Ureter (tissue), 1 donor: ENCODE measurements at regions not wholly inside any gene's neighbourhood (a gene's known extent, or its start where the extent isn't known, plus 50 kb on each side); places are given as distances from the start of the nearest gene placed in this dataset.
"Not testable (repeated sequence)": the region's sequence is repeated elsewhere in the genome, so short reads cannot be mapped to it uniquely, and the experiment has no call there.

Experiments
- DNase-seq: peaks from one replicate; pipeline ENCODE4 v3.0.0-alpha.2; 2020; ENCODE audit warnings: low spot score
- donor health status: DM: yes; HTN: yes; CAD: no.

- DNase-seq, result not testable (repeated sequence)
Observed at GRCh38 chr11:81769906-81770305, 963.8 kb downstream of the FAM181B start.

- no peak for DNase-seq
Observed at GRCh38 chr11:81756864-81757595, 976.6 kb downstream of the FAM181B start.

- no peak for DNase-seq
Observed at GRCh38 chr11:81749245-81749644, 984.4 kb downstream of the FAM181B start.

- DNase-seq, result no peak
Observed at GRCh38 chr11:81744336-81745116, 989.1 kb downstream of the FAM181B start.

- no peak for DNase-seq
Observed at GRCh38 chr11:81725701-81726100, 1008.0 kb downstream of the FAM181B start.

GRCh38 chr11:81717695-81718094 lies 1016.0 kb downstream of the FAM181B start:
- no peak for DNase-seq

GRCh38 chr11:81707881-81708280 lies 1025.8 kb downstream of the FAM181B start:
- no peak for DNase-seq

GRCh38 chr11:81705283-81705682 lies 1028.4 kb downstream of the FAM181B start:
- DNase-seq, result no peak

- DNase-seq, result no peak
Observed at GRCh38 chr11:81700076-81700475, 1033.6 kb downstream of the FAM181B start.

- DNase-seq, result no peak
Observed at GRCh38 chr11:81687057-81687456, 1046.6 kb downstream of the FAM181B start.

- no peak for DNase-seq
Observed at GRCh38 chr11:81674211-81674610, 1059.5 kb downstream of the FAM181B start.

- no peak for DNase-seq
Observed at GRCh38 chr11:81673001-81673400, 1060.7 kb downstream of the FAM181B start.

GRCh38 chr11:81669935-81670543 lies 1063.6 kb downstream of the FAM181B start:
- no peak for DNase-seq

- DNase-seq, result no peak
Observed at GRCh38 chr11:81658722-81659121, 1074.9 kb downstream of the FAM181B start.

GRCh38 chr11:81655351-81655750 lies 1078.3 kb downstream of the FAM181B start:
- no peak for DNase-seq

GRCh38 chr11:81647374-81647773 lies 1086.3 kb downstream of the FAM181B start:
- no peak for DNase-seq

GRCh38 chr11:81644239-81644840 lies 1089.3 kb downstream of the FAM181B start:
- DNase-seq, result no peak

GRCh38 chr11:81634483-81634882 lies 1099.2 kb downstream of the FAM181B start:
- no peak for DNase-seq

- no peak for DNase-seq
Observed at GRCh38 chr11:81602508-81602907, 1131.2 kb downstream of the FAM181B start.

- DNase-seq, result no peak
Observed at GRCh38 chr11:81596704-81597103, 1137.0 kb downstream of the FAM181B start.

GRCh38 chr11:81585390-81585933 lies 1148.2 kb downstream of the FAM181B start:
- no peak for DNase-seq

GRCh38 chr11:81579339-81579738 lies 1154.3 kb downstream of the FAM181B start:
- DNase-seq, result no peak
